GM18505 (cell line): ENCODE measurements at regions not wholly inside any gene's neighbourhood (a gene's known extent, or its start where the extent isn't known, plus 50 kb on each side); places are given as distances from the start of the nearest gene placed in this dataset.
"Not testable (repeated sequence)": the region's sequence is repeated elsewhere in the genome, so short reads cannot be mapped to it uniquely, and the experiment has no call there.

Experiments
- ATAC-seq: cut with Tn5 transposase; IDR thresholded peaks from one replicate; pipeline ENCODE4 v1.9.1; 2021; ENCODE audit not compliant: unreplicated experiment
- POLR2A ChIP-seq: IDR thresholded peaks from 4 replicates; pipeline ENCODE4 v1.6.1; 2011; ENCODE audit warnings: borderline replicate concordance; ENCODE audit not compliant: insufficient read depth, insufficient read length; ENCODE audit errors: extremely low read depth

DNA sequence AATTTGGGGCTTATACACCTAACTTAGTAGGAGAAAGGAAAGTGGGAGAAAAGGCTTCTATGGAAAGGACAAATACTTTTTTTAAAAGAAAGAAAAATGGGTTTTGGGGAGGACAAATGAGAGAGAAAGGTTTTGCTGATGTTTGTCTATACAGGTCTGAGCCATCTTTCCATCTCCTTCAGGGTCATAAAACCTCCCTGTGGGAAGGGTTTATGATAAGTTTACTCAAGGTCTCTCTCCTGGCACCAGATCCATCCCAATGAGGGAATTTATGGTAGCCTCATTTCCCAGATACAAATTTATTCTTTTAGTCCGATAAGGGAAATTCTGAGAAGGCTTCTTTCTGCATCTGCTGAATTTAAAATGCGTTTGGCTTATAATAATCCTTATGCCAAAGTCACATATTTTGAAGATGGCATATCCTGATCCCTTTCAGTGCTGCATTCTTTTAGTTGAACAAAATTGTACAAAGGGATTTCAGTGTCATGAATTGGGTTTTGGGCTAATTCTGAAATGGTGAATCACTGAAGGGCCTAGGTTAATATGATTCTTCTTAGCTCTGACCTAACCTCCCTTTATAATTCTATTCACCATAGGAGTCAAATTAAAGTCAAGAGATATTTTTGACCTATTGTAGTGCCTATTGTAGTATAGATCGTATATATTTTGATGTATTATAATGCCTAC, 173.5 kb upstream of the DYRK2 start:
- no peak for TF ChIP-seq POLR2A
- no peak for ATAC-seq

- TF ChIP-seq POLR2A = no peak
- no peak for ATAC-seq
These were observed 172.8 kb upstream of the DYRK2 start for GRCh38 chr12:67475725-67476124.

DNA sequence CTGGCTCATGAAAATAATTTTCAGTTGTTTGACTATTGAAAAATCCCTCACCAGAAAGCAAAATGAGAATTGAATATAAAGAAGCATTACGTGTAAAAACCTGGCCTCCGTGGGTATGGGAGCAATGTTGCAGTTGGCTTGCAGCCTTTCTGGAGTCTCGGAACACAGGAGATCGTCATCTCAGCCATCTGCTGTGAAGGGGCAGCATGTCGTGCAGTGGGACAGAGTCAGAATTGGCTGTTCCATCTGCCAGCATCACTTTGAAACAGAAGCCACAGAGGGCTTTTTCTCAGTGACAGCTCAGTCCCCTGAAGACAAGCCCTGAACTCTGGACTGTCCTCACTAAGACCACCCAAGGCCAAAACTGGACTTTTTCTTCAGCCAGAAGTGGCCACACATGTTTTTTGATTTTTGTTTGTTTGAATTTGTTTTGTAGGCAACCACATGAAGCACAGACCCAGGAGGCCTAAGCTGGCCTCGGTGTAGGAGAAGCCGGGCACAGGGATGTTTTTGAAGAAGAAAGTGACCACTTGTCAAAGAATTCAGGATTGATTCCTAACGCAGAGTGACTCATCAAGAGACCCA, 170.8 kb upstream of the DYRK2 start:
- no peak for TF ChIP-seq POLR2A
- ATAC-seq = no peak

DNA sequence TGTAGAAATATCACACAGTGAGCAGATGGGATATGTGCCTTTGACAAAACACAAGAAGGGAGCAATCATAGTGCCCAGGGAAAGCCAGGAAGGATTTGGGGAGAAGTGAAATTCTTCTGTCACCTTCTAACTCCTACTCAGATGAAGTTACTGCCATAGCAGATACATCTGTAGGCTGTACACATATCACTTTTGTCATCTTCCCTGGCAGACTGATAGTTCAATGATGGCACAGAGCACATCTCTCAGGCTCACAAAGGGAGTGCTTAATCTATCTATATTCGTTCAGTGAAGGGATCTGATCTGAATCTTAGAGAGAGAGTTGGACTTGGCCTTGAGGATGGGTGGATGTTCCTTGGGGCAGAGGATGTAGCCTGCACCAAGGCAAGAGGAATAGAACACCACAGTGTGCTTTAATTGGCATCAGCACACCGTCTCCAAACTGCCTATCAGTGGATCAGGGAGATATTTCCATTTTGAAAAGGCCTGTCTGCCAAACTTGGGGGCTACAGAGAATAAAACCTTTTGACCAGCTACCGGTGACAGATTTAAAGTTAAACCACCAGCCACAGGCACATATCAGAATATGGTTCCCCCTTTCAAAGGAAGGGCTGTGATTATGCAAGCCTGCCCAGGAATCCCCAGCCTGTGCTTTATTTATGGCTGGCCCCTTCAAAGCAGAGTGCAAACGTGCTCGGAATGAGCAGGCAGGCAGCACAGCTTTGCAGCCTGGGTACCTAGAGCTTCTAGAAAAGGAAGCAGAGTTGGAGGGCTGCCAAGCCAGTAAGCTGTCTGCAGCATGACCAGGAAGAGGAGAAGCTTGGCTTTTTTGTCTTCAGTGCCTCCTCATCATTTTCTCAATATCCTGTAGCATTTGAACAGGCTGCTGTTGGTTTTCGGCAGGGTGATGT, 165.5 kb upstream of the DYRK2 start:
- no peak for TF ChIP-seq POLR2A
- ATAC-seq = peak; percentile 73

DNA sequence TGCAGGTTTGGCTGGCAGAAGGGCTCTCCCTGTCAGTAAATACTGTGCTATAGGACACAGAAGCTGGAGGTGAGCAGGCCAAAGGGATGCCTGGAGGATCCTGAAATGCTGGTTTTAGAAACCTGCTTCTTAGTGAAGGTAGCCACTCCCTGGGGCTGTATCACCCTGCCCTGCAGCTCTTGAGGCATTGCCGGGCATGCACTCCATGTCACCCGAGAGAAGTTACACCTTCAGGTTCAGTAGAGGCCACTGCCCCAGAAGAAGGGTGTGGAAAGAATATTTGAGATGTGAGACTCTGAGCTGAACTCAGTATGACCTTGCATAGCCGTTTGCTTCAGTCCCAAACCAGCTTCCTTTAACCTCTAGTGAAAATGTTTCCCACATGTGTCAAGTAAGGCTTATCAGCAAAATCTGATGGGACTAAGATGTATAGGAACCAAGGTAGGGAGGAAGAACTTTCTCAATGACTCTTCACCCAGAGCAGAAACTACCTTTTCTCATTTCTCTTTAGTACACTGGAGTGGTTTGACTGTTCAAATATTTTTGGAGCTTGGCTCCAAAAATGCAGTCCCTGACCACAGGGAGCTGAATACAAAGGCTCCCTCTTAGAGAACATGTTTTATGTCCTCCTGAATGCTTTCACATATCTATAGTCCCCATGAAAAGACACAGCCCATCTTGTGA, 164.5 kb upstream of the DYRK2 start:
- peak; percentile 47 for ATAC-seq
- TF ChIP-seq POLR2A = no peak

- ATAC-seq = no peak
- TF ChIP-seq POLR2A = no peak
These were observed 163.6 kb upstream of the DYRK2 start for GRCh38 chr12:67484791-67485480.

- no peak for ATAC-seq
- TF ChIP-seq POLR2A = no peak
These were observed 161.9 kb upstream of the DYRK2 start for GRCh38 chr12:67486671-67487070.

DNA sequence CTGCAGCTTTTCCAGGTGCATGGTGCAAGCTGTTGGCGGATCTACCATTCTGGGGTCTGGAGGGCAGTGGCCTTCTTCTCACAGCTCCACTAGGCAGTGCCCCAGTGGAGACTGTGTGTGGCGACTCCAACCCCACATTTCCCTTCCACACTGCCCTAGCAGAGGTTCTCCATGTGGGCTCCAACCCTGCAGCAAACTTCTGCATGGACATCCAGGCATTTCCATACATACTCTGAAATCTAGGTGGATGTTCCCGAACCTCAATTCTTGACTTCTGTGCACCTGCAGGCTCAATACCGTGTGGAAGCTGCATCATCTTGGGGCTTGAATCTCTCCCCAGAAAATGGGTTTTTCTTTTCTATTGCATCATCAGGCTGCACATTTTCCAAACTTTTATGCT, 160.2 kb upstream of the DYRK2 start:
- not testable (repeated sequence) for ATAC-seq

GRCh38 chr12:67489007-67489406, 159.5 kb upstream of the DYRK2 start:
- ATAC-seq = no peak
- no peak for TF ChIP-seq POLR2A

DNA sequence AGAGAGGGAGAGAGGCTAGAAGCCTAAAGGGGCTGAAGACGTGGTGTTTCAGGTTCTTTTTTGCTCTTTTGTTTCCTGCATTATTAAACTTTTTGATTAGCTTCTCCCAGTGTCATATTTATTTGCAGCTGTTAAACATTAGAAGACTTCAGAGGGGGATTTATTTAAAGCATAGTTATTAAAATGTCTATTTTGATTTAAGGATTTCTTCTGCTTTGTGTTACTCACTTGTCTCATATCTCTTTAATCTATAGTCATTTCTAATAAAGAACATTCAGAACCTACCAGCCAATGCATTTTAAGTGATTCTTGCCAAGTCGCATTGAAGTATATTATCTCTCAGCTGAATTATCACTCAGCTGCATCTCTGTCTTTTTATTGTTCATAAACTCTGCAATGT, 152.0 kb upstream of the DYRK2 start:
- no peak for TF ChIP-seq POLR2A
- no peak for ATAC-seq

- no peak for TF ChIP-seq POLR2A
- ATAC-seq = no peak
These were observed 149.6 kb upstream of the DYRK2 start for GRCh38 chr12:67498991-67499390.

- no peak for ATAC-seq
- TF ChIP-seq POLR2A = no peak
These were observed 147.2 kb upstream of the DYRK2 start for GRCh38 chr12:67501362-67501761.

DNA sequence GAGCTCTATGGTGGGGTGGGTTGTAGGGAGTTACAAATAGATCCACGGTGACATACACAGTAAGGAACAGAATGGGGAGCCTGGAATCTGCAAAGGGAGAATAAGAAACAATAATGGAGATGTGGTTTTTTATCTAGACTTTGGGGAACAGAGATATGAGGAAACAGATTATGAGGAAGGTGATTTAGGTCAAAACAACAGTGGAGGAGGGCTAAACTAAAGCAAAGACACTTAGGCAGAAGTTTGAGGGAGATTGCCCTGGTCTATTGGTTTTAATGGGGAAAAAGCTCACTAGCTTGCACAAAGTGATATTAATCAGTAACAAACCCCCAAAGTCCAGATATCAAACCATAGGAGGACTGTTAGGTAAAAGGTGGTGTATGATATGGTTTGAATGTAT, 144.5 kb upstream of the DYRK2 start:
- ATAC-seq = no peak
- no peak for TF ChIP-seq POLR2A
